T follicular helper cell (primary cell): ENCODE measurements at regions not wholly inside any gene's neighbourhood (a gene's known extent, or its start where the extent isn't known, plus 50 kb on each side); places are given as distances from the start of the nearest gene placed in this dataset.

Experiments
- DNase-seq: peaks from one replicate; pipeline ENCODE4 v3.0.0-alpha.2; 2020; ENCODE audit warnings: low read depth

DNA sequence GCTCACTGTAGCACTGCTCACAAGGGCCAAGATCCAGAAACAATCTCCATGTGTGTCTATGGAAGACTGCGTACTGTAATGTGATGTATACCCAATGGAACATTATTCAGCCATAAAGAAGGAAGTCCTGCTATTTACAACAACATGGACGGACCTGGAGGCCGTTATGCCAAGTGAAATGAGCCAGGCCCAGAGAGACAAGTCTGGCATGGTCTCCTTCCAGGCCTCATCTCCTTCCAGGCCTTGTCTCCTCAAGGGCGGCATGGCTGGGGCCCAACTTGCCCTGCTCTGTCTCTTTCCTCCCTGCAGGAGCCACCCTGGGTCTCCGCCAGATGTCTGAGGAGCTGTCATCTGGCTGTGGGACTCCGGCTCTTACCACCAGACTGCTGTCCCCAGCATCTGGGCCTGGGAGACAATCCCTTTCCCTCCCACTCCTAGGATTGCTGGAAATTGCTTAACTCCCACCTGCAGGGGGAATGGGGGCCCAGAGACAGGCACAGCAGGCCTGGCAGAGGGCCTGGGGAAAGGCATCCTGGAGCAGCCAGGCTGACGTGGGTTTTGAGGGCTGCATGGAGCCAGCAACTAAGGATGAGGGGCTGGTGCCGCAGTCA, 1326.6 kb downstream of the TBC1D22A start:
- no peak for DNase-seq

DNA sequence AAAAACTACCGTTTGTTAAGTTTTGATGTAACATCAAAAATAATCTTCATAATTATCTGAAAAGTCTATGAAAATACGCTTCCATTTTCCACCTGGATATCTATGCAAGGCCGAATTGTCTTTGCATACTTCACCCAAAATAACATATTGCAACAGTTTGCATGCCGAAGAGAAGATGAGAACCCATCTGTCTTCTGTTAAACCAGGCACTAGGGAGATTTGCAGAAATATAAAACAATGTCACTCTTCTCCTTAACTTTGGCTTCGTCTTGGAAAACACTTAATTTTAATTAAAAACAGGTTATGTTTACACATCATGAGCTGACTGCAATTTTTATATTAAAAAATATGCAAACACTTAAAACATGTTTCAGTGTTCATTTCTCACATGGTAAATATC, 1325.8 kb downstream of the TBC1D22A start:
- no peak for DNase-seq

DNA sequence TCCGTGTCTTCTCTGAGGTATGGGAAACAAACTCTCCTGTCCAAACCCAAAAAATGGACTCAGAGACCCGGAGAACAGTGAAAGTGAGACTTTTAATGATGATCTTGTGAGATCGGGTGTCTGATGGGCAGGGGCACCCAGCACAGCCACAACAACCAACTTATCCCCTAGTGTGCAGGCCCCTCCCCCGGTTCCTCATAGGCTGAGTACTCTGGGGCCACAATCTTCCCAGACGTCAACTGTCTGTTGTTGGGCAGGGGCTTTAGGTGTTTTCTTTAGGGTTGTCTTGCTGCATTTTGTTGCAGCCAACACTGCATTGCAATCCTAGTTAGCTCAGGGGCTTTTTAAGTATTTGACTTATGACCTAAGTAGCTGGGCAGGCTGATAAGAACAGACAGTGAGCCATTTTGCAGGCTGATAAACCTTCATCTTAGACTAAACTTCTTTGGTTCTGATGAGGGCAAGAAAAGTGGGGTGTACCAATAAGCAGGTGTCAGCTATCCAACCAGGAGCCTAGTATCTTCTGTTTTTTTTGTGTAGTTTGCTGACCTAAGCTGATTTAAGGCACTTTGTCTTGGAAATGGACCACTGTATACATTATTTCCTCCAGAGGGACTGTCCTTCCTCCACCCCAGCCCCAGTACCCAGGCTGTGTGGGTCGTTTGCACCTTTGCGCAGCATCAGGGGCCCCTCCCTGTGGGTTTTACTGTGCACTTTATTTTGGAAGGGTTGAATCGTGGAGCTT, 1323.6 kb downstream of the TBC1D22A start:
- DNase-seq = no peak

DNA sequence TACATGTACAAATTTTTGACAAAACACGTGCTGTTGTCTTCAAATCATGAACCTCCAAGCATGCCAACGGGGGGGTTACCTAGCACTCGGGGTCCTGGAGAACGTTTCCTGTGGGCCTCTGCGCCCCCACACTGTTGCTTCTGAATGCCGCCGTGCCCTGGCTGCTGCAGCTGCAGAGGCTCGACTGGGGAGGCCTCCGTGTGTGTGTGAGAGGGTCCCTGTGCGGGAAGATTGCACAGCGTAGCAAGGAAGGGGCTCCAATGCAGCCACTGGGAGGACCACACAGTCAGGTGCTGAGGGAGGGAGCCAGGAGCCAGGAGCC, 1322.2 kb downstream of the TBC1D22A start:
- no peak for DNase-seq

DNA sequence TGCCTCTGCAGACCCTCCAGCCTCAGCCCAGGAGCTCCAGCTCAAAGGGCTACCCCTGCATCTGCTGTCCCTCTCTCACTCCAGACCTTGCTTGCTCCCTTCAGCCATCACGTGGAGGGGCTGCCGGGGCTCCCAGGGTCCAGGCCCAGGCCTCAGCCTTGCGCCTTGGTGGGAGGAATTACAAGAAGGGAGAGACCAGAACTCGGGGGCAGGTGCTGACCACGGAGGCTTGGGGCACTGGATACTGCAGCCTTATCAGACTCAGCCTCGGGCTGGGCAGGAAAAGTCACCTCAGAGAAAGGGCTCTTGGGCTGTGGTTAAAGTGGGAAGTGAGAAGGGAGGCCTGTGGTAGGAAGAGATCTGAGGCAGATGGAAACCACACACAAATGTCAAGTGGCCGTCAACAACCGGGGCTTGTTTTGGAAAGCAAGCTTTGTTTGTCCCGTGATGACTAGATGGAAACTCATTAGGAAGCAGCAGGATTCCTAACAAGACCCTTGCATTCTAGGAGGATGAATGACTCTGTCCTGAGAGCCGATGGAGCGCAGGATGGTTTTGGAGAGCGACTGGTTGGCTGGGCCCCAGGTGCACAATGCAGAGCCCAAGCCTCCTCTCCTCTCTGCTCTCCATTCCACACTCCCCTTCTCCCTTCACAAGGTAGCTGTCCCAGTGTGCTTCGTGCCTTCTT, 1321.7 kb downstream of the TBC1D22A start:
- DNase-seq = no peak

DNA sequence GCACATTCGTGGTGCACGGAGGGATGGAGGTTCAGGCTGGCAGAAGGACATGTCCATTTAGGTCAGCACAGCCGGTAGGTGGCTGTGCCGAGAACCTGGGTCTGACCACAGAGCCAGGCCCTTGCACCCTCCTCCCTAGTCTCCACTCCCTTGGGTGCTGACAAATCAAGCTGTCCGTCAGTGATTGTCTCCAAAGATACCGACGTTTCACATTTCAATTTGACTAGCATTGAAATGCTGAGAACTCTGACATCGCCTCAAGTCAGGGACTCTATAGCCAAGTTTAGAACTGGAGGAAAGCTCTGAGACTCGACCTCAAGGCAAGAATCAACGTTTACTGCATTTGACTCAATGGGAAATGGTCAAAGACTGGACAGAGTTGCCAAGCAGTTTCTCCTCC, 1321.1 kb downstream of the TBC1D22A start:
- no peak for DNase-seq

DNA sequence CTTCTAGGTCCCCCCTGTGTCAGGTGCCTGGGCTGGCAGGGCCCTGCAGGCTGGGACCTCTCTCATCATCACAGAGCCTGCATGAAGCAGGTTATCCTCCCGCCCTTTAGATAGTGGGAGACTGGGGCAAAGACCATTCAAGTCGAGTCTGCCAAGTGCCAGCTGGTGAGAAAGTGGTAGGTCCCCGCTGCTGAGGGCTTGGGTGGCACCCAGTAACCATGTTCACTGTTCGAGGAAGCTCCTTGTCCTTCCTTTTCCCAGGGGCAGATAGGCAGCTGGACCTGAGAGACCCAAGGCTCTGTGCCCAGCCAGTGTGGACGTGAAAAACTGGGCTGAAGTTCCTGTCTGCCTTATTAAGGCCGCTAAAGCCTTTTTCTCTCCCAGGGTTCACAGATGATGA, 1319.8 kb downstream of the TBC1D22A start:
- DNase-seq = no peak

DNA sequence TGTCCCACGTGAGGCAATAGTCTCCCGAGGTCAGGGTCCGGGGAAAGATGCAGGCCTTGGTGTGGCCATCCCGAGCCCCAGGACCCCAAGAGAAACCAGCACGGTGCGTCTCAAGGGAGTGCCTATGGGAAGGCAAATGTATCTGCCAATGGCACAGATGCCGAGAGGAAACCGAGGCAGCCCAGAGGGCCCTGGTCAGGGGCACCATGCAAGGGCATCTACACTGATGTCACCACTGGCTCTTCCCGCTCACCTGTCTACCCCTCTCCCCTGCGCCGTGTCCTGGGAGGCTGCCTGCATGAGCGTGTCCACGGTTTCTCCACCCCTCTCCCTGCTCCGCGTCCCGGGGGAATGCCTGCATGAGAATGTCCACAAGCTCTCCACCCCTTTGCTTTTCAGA, 1318.8 kb downstream of the TBC1D22A start:
- DNase-seq = no peak

DNA sequence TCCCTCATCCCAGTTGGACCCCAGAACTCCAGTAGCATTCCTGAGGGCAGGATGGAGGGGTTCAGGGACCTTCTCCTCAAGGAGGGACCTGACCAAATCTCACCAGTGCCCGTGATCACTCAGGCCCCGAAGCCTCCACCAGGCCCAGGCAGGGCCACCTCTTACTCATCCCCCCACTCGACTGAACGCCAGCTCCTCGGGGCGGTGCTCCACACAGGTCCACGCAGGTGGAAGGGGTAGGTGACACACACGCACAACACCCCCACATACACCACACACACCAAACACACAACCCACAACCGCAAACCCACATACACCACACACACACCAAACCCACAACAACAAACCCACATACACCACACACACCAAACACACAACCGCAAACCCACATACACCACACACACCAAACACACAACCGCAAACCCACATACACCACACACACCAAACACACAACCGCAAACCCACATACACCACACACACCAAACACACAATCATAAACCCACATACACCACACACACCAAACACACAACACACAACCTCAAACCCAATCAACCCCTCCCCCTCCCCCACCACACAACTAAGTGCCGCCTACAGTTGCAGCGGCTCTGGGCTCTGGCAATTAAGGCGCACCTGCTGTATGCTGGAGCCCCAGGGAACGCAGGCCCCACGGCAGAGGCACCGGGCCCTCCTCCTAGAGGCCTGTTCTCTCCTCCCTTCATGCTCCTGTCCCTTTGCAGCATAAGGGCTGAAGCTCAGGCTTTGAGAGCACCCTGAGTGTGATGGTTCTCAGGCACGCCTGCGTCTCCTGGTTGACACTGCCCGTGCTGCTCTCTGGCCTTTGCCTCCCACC, 1318.1 kb downstream of the TBC1D22A start:
- DNase-seq = no peak

DNA sequence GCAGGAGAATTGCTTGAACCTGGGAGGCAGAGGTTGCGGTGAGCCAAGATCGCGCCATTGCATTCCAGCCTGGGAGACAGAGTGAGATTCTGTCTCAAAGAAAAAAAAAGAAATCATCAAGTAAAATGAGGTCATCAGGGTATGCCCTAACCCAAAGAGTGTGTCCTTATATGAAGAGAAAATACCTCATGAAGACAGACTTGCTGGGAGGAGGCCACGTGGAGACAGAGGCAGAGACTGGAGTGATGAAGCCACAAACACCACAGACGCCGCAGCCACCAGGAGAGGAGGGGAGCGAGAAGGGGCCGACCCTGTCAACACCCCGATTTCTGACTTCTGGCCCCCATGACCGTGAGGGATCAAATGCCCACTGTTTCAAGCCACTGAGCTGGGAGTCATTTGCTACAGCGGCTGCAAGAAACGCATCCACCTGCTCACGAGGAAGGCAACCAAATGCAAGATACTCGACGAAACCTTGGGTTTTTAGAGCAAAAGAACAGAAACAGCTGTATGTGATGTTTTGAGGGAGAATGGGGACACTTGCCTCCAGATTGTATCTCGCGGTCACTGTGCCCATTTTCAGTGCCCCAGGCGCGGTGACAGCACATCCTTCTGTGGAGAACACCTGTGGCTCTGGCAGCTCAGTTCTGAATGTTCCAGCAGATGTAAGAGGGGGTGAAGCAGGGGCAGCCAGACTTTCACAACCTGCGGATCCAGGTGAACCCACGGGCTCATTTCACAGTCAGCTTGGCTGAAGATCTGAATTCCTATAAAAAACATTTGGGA, 1317.2 kb downstream of the TBC1D22A start:
- no peak for DNase-seq

DNA sequence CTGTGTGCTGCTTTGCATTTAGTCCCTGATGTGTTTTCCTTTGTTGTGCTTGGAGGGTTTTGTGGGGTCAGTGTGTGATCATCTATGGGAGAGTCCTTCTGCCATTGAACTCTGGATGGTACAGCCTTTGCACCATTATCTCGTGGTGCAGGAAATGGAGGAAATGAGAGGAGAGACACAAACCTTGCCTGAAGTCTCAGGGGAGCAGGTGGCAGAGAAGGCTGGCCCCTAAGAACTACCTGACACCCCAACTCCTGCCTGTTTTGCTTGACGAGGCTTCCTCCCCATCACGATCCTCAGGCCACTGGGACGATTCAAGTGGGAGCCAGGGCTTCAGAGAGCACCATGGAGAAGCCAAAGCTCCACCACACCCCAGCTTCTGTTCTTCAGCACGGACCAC, 1316.4 kb downstream of the TBC1D22A start:
- no peak for DNase-seq

DNA sequence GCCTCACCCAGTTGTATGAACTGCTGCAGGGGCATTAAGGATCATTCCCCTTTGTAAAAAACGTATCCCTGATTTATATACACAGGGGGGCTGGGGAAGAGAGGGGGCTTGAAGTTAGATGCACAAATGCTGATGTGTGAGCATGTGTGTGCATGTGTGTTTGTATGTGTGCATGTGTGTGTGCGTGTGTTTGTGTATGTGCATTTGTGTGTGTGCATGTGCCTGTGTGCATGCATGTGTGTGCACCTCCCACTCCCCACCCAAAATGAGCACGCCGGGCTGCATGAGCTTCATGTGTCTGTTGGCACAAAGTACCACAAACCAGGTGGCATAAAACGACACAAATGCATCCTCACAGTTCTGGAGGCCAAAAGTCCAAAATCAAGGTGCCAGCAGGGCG, 1315.2 kb downstream of the TBC1D22A start:
- no peak for DNase-seq

DNA sequence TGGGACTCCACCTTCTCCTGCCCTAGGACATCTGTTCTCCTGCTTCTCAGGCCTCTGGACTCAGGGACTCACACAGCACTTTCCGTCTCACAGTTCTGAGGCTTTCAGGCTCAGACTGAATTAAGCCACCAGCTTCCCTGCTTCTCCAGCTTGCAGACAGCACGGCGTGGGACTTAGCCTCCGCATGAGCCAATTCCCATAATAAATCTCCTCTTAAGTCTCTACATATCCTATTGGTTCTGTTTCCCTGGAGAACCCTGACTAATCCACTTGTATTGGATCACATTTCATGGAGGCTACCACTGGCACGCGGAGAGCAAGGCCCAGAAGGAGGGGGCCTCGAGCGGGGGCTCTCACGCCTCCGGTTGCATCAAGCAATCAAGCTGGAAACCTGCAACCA, 1313.6 kb downstream of the TBC1D22A start:
- no peak for DNase-seq

DNA sequence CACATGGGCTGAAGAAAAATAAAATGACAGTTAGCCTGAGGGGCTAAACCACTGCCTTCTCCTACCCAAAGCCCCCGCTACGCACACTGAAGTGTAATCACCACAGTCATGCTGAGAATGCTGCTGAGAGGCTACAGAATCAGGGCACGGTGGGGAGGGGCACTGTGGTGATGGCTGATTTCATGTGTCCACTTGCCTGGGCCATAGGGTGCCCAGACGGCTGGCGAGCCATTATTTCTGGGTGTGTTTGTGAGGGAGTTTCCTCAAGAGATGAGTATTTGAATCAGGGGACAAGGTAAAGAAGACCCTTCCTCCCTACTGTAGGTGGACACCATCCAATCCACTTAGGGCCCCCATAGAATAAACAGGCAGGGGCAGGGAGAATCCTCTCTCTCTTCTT, 1313.2 kb downstream of the TBC1D22A start:
- no peak for DNase-seq

DNA sequence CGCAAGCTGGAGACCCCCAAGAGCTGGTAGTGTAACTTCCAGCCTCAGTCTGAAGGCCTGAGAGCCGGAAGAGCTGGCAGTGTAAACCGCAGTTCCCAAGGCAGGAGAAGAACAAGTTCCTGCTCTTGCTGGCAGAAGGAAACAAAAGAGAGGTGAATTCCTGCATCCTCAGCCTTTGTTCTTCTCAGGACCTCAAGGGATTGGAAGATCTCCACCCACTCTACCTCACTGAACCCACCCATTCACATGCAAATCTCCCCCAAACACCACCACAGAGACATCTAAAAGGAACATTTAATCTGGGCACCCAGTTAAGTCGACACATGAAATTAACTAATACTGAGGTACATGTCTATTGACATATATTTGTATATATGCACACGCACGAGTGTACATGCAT, 1310.3 kb downstream of the TBC1D22A start:
- no peak for DNase-seq

DNA sequence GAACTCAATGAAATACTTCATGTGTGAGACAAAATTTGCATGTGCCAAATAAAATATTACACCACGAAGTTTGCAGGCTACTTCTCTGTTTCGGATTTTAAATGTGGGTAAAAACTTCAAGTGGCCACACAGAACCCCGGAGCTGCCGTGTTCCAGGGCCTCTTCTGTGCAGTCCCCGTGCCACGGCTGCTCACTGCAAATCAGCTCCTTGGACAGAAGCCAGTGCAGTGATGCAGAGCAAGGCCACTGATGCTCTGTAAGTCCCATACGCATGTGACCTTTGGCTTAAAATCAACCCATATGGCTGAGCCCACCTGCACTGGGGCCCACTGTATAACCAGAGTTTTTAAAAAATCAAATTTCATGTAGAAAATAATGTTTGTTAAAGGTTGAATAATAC, 1309.4 kb downstream of the TBC1D22A start:
- DNase-seq = no peak

DNA sequence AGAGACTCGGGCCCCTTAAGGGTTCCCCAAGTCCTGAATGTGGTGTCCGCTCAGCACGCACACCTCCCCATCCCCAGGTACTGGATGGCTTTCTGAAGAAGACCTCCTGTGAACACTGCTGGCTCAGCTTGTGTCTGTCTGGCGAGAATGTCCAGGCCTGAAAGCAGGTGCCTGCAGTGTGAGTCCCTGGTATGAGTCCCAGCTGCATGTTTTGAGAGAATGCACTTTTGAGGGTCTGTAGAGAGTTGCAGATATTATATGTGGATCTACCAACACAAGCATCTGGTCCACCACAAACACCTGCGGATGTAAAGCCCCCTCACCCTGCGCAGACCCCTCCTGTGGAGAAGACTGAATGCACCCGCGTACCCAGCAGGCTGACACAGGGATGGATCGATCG, 1308.9 kb downstream of the TBC1D22A start:
- no peak for DNase-seq

DNA sequence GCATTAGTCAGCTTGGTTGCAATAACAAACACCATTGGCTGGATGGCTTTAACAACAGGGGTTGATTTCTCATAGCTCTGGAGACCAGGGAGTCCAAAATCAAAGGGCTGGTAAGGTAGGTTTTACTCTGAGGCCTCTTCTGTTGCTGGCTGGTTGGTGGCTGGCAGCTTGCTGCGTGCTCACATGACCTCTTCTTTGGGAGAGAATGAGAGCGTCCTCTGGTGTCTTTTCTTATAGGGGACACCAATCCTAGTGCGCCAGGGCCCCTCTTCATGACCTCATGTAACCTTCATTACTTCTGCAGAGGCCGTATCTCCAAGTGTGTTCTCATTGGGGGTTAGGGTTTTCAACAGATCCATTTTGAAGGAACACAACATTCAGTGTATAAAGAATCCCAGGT, 1308.3 kb downstream of the TBC1D22A start:
- no peak for DNase-seq

DNA sequence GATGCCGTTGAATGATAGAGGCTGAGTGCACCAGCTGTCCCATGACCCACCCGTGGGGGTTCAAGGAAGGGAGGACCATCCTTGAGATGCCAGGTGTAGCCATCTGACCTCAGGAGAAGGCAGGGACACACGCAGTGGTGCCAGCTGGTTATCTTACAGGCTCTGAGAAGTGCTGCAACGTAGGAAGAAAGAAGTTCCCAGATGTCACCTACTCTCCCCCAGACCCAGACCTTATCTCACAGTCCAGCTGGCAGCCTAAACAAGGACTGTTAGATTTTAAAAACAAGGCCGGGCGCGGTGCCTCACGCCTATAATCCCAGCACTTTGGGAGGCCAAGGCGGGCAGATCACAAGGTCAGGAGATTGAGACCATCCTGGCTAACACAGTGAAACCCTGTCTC, 1307.6 kb downstream of the TBC1D22A start:
- DNase-seq = no peak

DNA sequence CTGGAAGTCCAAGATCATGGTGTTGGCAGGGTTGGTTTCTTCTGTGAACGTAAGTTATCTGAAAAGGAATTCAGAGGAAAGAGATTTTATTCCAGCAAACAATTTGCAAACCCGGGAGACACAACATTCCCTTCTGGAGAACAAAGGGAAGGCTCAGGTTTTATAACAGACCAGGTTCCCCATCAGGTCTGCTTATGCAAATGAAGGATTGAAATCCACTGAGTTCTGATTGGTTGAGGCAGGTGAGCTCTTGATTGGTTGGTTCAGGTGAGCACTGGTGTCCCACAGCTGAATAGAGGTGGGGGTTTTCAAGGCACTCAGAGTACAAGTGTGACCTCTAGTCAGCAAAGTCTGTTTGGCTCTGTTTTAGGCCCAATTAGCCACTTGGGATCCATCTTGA, 1306.8 kb downstream of the TBC1D22A start:
- no peak for DNase-seq

DNA sequence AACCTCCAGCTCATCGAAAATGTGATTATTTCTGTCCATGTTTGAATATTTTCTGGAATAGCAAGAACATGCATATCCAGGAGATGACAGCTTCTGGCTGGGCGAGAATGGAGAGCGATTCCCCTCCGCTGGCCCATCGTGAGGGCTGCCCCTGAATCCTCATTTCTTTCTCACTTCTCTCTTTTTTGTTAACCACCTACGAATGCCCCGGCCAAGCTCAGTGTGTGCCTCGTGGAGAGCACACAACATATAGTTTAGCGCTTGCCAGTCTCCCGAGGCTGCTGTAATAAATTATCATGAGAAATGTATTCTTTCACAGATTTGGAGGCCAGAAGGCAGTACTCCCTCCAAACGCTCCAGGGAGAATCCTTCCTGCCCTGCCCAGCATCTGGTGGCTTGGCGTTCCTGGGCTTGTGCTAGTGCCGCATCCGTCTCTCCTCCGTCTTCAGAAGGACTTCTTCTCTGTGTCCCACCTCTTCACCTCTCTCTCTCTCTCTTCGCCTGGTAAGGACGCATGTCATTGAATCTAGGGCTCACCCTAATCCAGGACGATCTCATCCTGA, 1306.0 kb downstream of the TBC1D22A start:
- DNase-seq = no peak

DNA sequence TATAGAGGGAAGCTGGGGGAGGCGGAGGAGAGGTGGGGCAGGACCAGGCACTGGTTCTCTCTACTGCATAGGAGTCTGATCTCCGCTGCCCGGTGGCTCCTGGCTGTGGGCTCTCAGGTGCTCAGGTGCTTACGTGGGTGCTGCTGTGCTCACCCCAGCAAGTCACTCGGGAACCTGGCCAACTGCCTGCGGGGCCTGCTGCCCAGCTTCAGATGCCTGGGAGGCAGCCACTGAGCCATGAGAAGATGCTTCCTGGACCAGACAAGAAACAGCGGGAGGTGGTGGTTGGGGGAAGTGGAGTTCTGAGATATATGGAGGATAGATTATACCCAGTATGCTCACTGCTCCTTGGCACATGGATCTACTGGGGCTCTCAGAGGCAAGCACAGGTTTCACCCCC, 1303.4 kb downstream of the TBC1D22A start:
- no peak for DNase-seq
